ENCODE measurements at regions not wholly inside any gene's neighbourhood (a gene's known extent, or its start where the extent isn't known, plus 50 kb on each side); places are given as distances from the start of the nearest gene placed in this dataset.

- H3K79me2 ChIP-seq (ENCODE audit: control insufficient read depth, insufficient read depth, low read length), result no peaks in the 10 kb centered on the region
- no peak overlapping the region for H3K4me3 ChIP-seq (ENCODE audit: control insufficient read depth in 2 of 3, extremely low read depth in 1 of 3, insufficient read depth in 2 of 3, low read depth in 1 of 3, low read length in 3 of 3)
- no peak overlapping the region for H2AFZ ChIP-seq (ENCODE audit: control insufficient read depth, low read length)
- no peak for FAIRE-seq
- H3K27me3 ChIP-seq (ENCODE audit: control insufficient read depth, extremely low read depth, insufficient read depth, low read length), result no peaks in the 10 kb centered on the region
- H3K4me2 ChIP-seq (ENCODE audit: control insufficient read depth, extremely low read depth, insufficient read depth, low read depth, low read length), result no peak overlapping the region
- H3K9me3 ChIP-seq (ENCODE audit: control insufficient read depth, low read depth, low read length), result no peaks in the 10 kb centered on the region
- H3K36me3 ChIP-seq (ENCODE audit: control insufficient read depth in 2 of 2, extremely low read depth in 1 of 2, insufficient read depth in 2 of 2, low read length in 2 of 2), result no peaks in the 10 kb centered on the region
- DNase-seq (ENCODE audit: low read depth, low spot score), result no peak
- no peak overlapping the region for H3K9ac ChIP-seq (ENCODE audit: control insufficient read depth, extremely low read depth, insufficient read depth, low read length)
- H3K9me1 ChIP-seq (ENCODE audit: control insufficient read depth, extremely low read depth, insufficient read depth, low read length), result no peaks in the 10 kb centered on the region
- dilution Hi-C loops (cut with MboI; ENCODE audit: extremely low pct_ligation_motif_present, low sequenced_read_pairs), result no loop called here
- H4K20me1 ChIP-seq (ENCODE audit: control insufficient read depth, extremely low read depth, insufficient read depth, low read length), result no peaks in the 10 kb centered on the region
- no peaks in the 10 kb centered on the region for H3K4me1 ChIP-seq (ENCODE audit: control insufficient read depth, extremely low read depth, insufficient read depth, low read length)
- no peak overlapping the region for H3K27ac ChIP-seq (ENCODE audit: control insufficient read depth, insufficient read depth, low read length)
- TF ChIP-seq EZH2 (IDR thresholded peaks at IDR 0.05; ENCODE audit: low read length) (no peak), CTCF (optimal IDR thresholded peaks at IDR 0.05 in 1 of 3, IDR thresholded peaks at IDR 0.05 in 1 of 3, conservative IDR thresholded peaks at IDR 0.05 in 1 of 3; ENCODE audit: extremely low read depth in 1 of 3, insufficient read depth in 2 of 3, low read length in 3 of 3) (no peak)
These were observed 673.7 kb upstream of the BRINP3 start for GRCh38 chr1:191151321-191151807.

- Histone ChIP-seq H4K20me1 (ENCODE audit: control insufficient read depth, extremely low read depth, insufficient read depth, low read length) (no peaks in the 10 kb centered on the region), H3K79me2 (ENCODE audit: control insufficient read depth, insufficient read depth, low read length) (no peaks in the 10 kb centered on the region), H3K36me3 (ENCODE audit: control insufficient read depth in 2 of 2, extremely low read depth in 1 of 2, insufficient read depth in 2 of 2, low read length in 2 of 2) (no peaks in the 10 kb centered on the region), H3K9me3 (ENCODE audit: control insufficient read depth, low read depth, low read length) (no peaks in the 10 kb centered on the region), H3K9ac (ENCODE audit: control insufficient read depth, extremely low read depth, insufficient read depth, low read length) (no peak overlapping the region), H3K4me2 (ENCODE audit: control insufficient read depth, extremely low read depth, insufficient read depth, low read depth, low read length) (no peak overlapping the region), H3K9me1 (ENCODE audit: control insufficient read depth, extremely low read depth, insufficient read depth, low read length) (no peaks in the 10 kb centered on the region), H3K27ac (ENCODE audit: control insufficient read depth, insufficient read depth, low read length) (no peak overlapping the region), H3K4me1 (ENCODE audit: control insufficient read depth, extremely low read depth, insufficient read depth, low read length) (no peaks in the 10 kb centered on the region), H2AFZ (ENCODE audit: control insufficient read depth, low read length) (no peak overlapping the region), H3K4me3 (ENCODE audit: control insufficient read depth in 2 of 3, extremely low read depth in 1 of 3, insufficient read depth in 2 of 3, low read depth in 1 of 3, low read length in 3 of 3) (no peak overlapping the region), H3K27me3 (ENCODE audit: control insufficient read depth, extremely low read depth, insufficient read depth, low read length) (no peaks in the 10 kb centered on the region)
- FAIRE-seq (no peak), DNase-seq (ENCODE audit: low read depth, low spot score) (no peak)
- TF ChIP-seq EZH2 (IDR thresholded peaks at IDR 0.05; ENCODE audit: low read length) (no peak), CTCF (optimal IDR thresholded peaks at IDR 0.05 in 1 of 3, IDR thresholded peaks at IDR 0.05 in 1 of 3, conservative IDR thresholded peaks at IDR 0.05 in 1 of 3; ENCODE audit: extremely low read depth in 1 of 3, insufficient read depth in 2 of 3, low read length in 3 of 3) (no peak)
- dilution Hi-C loops (cut with MboI; ENCODE audit: extremely low pct_ligation_motif_present, low sequenced_read_pairs), result no loop called here
These were observed 675.1 kb upstream of the BRINP3 start for GRCh38 chr1:191152776-191153175.

Data from keratinocyte (primary cell).